ENCODE measurements at regions not wholly inside any gene's neighbourhood (a gene's known extent, or its start where the extent isn't known, plus 50 kb on each side); places are given as distances from the start of the nearest gene placed in this dataset.
A peak's percentile ranks its signal among the peaks of the same experiment; 100 is the strongest.
"Not testable (repeated sequence)": the region's sequence is repeated elsewhere in the genome, so short reads cannot be mapped to it uniquely, and the experiment has no call there.

- peak; percentile 16 for DNase-seq (ENCODE audit: low spot score)
Measured at GRCh38 chrY:21034151-21035061, 278.5 kb downstream of the RPS4Y2 start.

DNA sequence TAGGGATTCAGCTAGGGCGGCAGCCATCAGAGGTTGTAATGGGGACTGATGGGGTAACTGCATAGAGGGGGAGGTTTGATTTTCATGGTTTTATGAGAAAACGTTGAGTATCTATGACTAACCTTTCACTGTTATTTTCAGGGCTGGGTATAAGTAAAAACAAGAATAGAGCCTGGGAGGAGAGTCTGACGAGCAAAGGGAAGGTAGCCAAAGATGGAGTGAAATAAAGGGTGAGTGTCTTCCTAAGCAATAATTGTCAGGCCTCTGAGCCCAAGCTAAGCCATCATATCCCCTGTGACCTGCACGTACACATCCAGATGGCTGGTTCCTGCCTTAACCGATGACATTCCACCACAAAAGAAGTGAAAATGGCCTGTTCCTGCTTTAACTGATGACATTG lies 281.5 kb downstream of the RPS4Y2 start:
- DNase-seq (ENCODE audit: low spot score), result not testable (repeated sequence)

GRCh38 chrY:21039811-21040210 lies 283.9 kb downstream of the RPS4Y2 start:
- DNase-seq (ENCODE audit: low spot score), result no peak

DNA sequence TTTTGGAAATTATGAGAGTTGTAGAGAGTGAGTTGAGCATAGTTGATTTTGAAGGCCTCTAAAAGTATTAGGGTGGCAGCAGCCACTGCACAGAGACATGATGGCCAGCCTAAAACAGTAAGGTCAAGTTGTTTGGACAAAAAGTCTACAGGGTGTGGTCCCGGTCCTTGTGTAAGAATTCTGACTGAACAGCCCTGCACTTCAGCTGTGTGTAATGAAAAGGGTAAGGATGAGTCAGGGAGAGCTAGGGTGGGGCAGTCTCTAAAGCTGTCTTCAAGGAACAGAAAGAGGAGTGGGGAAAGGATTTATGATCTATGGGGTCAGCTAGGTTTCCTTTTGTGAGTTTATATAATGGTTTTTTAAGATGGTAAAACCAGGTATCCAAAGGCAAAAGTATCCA lies 284.8 kb downstream of the RPS4Y2 start:
- DNase-seq (ENCODE audit: low spot score), result not testable (repeated sequence)

DNA sequence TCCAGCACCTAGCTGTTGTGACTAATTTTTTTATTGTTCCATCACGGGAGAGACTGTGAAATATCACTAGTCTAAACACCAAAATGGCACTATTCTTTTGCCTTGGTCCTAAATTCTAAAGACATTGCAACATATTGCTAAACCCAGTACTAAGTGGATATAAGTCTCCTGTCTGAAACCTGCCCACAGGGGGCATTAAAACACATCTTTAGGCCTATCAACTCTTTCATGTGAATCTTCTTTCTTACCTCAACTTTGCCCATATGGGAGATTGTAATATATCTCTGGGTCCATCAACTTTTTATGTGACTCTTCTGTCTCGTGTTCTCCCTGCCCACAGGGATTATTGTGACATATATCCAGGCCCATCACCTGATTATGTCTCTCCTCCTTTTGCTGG lies 317.2 kb downstream of the RPS4Y2 start:
- peak; percentile 4 for DNase-seq (ENCODE audit: low spot score)

GRCh38 chrY:21073641-21074260 lies 317.8 kb downstream of the RPS4Y2 start:
- DNase-seq (ENCODE audit: low spot score), result no peak

- DNase-seq (ENCODE audit: low spot score), result no peak
Measured at GRCh38 chrY:21075658-21076057, 319.8 kb downstream of the RPS4Y2 start.

GRCh38 chrY:21079670-21080069 lies 323.8 kb downstream of the RPS4Y2 start:
- DNase-seq (ENCODE audit: low spot score), result no peak

GRCh38 chrY:21081640-21082611 lies 326.0 kb downstream of the RPS4Y2 start:
- DNase-seq (ENCODE audit: low spot score), result no peak

DNA sequence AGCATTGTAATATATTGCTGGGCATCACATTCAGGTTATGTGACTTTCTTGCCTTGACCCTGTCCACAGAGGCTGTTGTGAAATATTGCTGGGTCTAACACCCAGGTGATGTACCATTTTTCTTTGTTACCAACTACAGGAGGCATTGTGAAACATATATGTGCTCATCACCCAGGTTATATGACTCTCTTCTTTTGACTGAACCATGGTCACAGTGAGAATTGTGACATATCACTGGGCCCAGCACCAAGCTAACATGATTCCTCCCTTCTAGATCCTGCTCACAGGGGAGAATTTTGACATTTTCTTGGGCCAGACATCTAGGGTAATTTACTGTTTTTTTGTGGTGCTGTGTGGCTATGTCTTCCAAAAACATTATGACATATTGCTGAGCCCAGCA lies 326.7 kb downstream of the RPS4Y2 start:
- no peak for DNase-seq (ENCODE audit: low spot score)

GRCh38 chrY:21091909-21092308 lies 336.0 kb downstream of the RPS4Y2 start:
- DNase-seq (ENCODE audit: low spot score), result no peak

GRCh38 chrY:21102507-21102906 lies 346.6 kb downstream of the RPS4Y2 start:
- DNase-seq (ENCODE audit: low spot score), result no peak

- DNase-seq (ENCODE audit: low spot score), result peak; percentile 1
Measured at GRCh38 chrY:21103885-21104284, 348.0 kb downstream of the RPS4Y2 start.

DNA sequence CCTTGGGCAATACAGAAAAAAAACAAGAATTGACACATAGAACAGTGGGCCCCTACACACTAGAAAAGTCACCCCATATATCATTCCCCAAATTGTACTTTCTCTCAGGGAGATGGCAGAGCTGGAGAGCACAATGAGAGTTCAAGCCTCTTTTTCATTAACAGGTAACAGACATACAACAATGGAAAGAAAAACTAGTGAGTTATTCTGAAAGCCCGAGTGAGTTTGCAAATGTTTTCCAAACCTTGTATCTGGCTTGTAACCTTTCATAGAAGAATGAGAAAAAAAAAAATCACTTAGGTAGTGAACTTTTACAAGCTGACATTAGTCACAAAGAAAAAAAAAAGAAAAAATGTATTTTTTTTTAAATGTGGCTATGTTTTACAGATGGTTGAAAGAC lies 349.6 kb downstream of the RPS4Y2 start:
- no peak for DNase-seq (ENCODE audit: low spot score)

DNA sequence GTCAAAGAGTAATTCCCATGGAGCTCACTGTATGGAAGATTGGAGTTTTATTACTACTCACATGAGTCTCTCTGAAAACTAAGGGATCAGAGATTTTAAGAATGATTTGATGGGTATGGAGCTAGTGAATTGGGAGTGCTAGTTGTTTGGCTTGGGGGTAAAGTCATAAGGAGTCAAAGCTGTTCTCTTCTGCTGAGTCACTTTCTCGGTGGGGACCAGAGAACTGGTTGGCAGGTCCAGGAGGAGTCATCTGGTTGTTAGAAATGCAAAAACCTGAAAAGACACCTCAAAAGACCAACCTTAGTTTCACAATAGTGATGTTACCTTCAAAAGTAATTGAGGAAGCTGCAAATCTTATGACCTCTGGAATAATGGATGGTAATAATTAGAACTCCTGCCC lies 355.4 kb downstream of the RPS4Y2 start:
- no peak for DNase-seq (ENCODE audit: low spot score)

- DNase-seq (ENCODE audit: low spot score), result no peak
Measured at GRCh38 chrY:21121065-21121464, 365.2 kb downstream of the RPS4Y2 start.

DNA sequence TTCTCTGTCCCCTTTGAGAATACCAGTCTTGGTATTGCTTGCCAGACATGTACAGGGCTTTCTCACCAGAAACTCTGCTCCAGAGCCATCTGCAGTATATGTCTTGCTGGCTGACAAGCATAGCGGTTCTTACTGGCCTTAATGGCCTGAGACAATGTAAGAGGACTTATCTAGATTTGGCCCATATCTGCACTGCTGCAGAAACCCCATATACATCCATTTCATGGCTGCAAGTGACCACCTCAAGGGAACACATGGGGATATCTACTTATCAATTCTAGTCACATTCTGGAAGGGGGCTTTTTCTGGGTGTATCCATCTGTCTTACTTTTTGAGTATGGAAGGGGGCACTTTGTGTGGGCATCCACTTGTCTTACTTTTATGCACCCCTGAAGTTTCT lies 375.5 kb upstream of the RBMY1B start:
- no peak for DNase-seq (ENCODE audit: low spot score)

DNA sequence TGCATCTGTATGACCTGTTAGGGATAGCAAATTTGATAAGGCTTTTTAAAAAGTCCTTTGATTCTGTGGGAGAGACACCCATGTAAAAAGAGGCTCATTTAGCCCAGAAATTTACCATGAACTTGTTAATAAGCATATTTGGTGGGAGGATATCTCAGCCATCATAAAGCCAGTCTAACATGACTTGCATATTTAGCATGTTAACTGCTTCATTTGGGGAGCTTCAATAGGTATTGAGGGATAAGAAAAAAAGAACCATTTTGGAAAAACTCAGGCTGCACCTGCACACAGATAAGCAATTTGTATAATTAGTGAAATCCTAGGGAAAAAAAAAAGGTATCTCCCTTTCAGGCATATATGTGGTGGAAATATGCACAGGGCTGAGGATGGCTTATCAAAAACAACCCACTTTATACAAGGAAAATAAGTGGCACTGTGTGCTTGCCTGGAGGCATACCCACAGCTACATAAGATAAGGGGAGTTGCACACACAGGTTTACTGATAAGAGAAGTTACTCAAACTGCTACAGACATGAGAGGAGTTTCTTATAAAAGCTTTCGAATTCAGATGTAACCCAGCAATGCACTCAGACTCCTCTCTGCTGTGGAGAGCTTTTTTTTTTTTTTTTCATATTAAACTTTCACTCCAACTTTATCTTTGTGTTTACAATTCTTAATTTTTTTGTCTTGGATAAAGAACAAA lies 372.9 kb upstream of the RBMY1B start:
- DNase-seq (ENCODE audit: low spot score), result peak; percentile 6

DNA sequence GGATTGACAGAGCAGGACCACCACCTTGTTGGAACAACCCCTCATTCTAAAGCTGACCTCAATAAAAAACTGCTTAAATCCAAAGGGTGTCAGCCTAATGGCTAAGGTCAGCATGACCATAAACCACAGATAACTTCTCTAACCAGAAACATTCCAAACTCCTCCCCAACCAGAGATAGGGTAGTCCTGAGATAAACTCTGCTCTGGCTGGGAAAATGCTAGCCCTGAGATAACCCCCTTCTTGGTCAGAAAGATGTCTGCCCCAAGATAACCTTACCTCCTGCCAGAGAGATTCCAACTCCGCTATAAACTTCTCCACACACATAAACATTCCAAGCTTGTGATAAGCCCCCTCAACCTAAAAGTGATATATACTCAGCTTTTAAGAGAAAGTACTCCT lies 364.8 kb upstream of the RBMY1B start:
- no peak for DNase-seq (ENCODE audit: low spot score)

DNA sequence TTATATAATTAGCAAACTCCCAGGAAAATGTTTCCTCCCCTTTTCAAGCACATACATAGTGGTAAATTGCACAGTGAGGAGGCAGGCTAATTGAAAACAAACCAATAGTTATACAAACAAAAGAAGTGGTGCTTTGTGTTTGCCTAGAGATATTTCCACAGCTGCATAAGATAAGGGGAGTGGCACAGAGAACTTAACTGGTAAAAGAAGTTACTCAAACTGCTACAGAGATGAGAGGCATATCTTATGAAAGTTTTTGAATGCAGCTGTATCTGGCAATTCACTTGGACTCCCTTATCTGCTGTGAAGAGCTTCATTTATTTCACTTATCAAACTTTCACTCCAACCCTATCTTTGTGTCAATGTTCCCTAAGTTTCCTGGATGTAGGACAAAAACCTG lies 361.2 kb upstream of the RBMY1B start:
- DNase-seq (ENCODE audit: low spot score), result no peak

DNA sequence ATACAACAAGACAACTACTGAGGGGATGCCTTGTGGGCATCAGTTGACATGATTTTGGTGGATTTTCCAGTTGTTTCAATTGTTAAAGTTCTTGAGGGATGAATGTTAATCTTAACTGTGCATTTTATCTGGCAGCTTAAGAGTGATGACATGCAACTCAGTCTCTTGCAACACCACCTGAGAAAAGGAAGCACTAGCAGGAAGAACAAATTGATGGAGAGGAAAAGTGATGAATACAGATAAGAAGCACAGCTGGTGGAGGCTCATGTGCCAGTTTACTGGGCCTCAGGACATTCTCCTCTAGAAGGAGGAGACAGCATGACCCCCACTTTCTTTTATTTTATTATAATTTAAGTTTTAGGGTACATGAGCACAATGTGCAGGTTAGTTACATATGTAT lies 341.3 kb upstream of the RBMY1B start:
- DNase-seq (ENCODE audit: low spot score), result no peak
